NCI-H446 treated with DMSO at 0.1 percent for 48 hours (cell line): ENCODE measurements at regions not wholly inside any gene's neighbourhood (a gene's known extent, or its start where the extent isn't known, plus 50 kb on each side); places are given as distances from the start of the nearest gene placed in this dataset.
"Not testable (repeated sequence)": the region's sequence is repeated elsewhere in the genome, so short reads cannot be mapped to it uniquely, and the experiment has no call there.

Experiments used
- DNase-seq: peaks from one replicate; lab custom pipeline; 2025; lab: John Stamatoyannopoulos, UW

DNA sequence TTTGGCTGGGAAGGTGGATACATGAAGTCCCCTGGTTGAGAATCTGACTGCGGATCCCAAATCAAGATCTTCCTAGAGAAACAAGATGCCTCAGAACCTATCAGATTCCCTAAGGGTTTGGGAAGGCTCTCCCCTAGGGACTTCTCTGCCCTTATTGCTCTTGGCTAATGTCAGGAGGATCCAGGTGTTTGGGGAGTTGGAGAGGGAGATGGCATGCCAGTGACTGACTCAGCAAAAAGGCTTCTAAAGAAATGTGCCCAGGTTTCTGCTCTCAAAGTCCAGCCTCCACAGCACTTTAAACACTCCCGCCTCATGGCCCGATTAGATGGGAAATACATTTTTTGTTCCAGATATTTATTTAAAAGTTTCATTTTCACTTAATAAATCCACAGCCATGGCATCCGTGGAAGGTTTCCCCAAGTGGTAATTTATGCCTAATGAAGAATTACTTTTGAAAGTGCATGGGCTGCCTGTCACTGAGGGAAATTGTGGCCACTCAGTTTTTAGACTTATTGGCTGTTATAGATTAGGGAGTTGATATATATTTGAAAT, 156.4 kb downstream of the OSR1 start:
- DNase-seq, result no peak

GRCh38 chr2:19198381-19198780, 160.0 kb downstream of the OSR1 start:
- DNase-seq, result no peak

DNA sequence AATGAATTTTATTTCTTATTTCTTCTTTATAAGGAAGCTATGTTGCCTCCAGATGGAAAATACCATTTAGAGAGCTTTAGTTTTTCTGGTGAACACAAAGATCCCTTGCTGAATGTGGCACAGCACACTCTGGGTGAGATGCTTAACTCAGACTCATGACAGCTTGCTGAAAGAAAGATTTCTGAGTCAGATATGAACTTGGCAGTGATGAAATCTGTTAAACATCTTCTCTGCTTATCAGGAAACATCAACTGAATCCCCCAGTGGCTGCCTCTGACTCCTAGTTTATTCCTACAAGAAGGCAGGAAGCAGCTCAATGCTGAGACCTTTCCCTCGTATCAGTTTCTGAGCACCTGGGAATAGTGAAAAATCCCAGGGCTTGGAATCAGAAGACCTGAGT, 162.8 kb downstream of the OSR1 start:
- no peak for DNase-seq

DNA sequence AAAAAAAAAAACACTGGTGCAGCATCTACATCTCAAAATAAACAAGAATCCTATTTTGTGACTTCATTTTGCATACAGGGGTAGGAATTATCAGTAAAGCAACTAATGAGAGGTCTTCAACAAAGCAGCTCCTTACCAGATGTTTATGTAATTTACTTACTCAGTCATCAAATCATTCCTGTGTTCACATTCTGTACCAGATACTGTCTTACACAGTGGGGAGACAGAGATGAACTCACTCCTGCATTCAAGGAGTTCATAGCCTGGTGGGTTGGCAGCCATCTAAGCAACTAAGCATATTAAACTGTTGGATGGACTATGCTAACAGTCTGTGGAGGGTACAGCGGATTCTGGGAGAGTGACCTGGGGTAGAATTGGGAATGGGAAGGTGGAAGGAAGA, 169.0 kb downstream of the OSR1 start:
- no peak for DNase-seq

DNA sequence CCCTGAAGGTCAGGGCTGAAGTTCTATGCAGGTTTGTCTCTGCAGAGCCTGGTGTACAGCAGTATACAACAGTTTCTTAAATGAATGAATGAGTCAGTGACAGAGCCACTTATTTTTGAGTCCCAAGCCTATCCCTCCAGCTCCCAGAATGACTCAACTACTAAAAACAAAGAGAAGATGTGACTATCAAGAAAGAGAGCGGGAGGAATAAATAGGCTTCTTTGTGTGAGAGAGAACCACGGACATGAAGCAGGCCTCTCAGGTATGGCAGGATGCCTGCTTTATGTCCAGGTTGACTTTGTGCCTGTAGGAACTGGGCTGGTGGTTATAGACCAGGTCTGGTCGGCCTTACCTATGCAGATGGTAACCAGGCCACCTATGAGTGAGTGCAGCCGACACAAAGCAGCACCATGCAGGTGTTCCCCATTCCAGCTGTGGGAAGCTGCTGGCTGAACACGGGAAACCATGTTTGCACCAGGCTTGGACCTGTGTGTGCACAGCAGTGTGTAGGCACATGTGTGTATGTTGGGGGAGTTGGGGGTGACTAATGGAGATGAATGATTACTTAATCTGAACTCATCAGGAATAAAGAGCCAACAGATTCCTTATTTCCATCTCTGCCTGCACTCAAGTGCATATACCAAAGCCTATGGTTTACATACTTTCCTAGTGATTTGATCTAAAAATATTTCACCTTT, 171.0 kb downstream of the OSR1 start:
- no peak for DNase-seq

DNA sequence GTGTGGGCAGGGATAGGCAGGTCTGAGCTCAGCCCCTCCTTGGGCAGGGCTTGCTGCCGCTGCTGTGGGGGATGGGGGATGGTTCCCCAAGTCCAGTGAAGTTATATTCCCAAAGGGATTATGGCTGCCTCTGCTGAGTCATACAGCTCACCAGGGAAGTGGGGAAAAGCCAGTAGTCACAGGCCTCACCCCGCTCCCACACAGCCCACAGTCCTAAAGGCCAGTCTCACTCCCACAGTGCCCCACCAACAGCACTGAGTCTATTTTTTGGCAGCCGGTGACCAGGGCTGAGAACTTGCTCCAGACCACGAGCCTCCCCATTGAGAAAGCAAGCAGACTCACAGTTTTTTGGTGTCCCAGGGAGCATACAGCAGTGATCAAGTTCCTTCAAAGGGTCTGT, 173.3 kb downstream of the OSR1 start:
- no peak for DNase-seq

DNA sequence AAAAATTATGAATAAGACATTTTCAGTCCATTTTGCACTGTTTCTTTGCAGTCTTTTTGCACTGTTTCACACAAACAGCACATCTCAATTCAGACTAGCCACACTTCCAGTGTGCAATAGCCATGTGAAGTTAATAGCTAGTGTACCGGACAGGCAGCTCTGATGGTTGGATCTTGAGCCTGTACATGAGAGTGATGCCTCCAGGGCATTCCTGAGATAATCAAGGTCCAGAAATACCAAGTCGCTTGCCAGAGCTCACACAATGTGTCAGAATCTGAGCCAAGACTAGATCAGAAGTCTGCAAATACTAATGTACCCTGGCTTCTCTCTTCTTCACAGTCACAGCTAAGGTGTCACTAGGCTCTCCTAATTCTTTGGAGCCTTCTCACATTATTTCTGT, 180.2 kb downstream of the OSR1 start:
- DNase-seq, result no peak

GRCh38 chr2:19176977-19177376, 181.4 kb downstream of the OSR1 start:
- DNase-seq, result no peak

DNA sequence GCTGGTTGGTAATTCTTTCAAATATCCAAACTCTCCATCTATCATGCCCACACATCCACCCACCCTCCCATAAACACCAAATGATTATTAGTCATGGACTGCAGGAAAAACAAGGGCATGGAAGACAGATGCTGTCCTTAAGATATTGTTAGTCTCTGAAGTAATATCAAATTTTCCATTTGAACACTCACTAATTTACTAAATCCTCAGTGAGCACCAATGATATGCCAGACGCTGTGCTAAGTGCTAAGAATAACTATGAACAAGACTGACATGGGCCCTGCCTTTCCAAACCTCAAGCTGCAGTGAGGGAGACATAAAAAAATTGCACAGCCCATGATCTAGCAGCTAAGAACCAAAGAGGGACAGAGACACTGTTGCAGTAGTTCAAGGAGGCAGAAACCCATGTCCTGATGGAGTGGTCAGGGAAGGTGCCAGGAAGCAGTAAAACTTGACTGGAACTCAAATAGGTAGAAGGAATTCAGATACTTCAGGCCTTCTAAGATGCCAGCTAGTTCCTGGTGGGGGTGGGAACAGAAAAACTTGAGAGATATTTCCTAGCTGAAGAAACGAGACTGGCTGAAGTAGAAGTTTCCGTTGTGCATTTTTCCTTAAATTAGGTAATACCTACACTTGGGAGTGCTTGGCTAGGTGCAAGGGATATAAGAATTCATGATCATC, 182.1 kb downstream of the OSR1 start:
- no peak for DNase-seq

- DNase-seq, result no peak
Observed at GRCh38 chr2:19174176-19174575, 184.2 kb downstream of the OSR1 start.

DNA sequence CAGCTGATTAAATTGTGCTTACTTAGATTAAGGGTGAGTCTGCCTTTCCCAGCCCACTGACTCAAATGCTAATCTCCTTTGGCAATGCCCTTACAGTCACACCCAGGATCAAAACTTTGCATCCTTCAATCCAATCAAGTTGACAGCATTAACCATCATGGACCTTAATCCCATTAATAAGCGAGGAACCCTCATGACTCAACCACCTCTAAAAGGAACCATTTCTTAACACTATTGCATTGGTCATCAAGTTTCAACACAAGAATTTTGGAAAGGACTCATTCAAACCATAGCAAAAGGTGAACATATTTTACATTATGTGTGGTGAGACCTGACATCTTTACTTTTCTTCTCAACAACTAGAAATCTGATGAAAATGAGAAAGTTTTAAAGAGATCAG, 187.0 kb downstream of the OSR1 start:
- no peak for DNase-seq

DNA sequence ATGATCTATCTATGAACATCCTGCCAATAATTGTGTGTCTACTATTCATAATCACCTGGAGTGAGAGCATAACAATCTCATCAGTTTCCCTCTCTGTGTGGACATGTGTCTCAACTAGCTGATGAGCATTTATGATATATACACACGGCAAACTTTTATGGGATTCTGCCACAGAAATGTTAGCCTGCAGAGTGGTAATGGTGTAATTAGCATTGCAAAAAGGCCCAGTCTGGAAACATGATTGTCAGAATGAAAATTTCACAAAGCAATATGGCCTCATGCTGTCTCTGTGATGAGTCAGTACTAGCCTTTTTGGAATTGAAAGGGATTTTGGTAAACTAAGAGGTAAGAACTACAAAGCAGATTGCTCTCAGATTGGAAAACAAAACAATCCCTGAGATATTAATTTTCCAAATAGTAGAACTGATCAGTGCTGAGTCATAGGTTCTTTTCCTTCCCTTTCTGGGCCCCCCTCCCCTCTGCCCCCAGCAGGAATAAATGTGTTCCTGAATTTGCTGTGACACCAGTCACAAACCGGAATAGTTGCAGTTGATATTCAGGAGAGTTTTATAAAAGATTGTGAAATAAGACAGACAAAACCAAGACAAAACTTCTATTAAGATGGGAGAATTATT, 189.2 kb downstream of the OSR1 start:
- DNase-seq, result no peak

- not testable (repeated sequence) for DNase-seq
Observed at GRCh38 chr2:19164099-19164498, 194.3 kb downstream of the OSR1 start.

DNA sequence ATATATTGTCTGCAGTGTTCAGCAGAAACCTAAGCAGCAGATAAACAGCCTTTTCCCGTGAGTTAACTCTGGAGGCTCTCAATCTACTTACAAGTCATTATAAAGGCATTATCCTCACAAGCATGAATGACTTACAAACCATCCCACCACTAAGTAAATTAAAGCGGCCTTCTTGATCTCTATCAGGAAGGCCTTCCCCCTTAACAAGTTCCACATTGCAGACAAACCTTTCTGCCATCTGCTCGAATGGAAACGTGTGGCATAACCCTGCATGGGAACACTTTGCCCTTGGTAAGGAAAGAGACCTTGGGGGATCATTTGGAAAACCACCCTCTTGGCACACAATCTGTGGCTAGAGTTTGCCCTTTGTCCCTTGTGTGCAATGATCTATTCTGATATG, 199.5 kb downstream of the OSR1 start:
- DNase-seq, result no peak

DNA sequence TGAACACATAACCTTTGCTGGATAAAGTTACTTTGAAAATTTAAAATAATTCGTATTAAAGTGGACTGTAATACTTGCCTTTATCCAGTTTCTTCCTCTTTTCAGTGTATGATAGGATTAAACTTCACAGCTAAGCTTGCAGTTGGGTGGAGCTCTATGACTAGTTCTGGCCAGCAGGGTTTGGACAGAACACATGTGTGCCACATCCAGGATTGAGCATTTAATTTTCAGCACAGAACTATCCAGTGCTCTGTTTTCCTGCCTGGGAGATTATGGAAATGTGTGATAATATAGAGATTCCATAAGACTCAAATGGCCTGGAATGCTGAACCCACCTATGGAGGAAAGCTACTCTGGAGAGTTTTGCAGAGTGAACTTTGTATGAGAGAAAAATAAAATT, 200.2 kb downstream of the OSR1 start:
- no peak for DNase-seq

- no peak for DNase-seq
Observed at GRCh38 chr2:19156646-19157045, 201.8 kb downstream of the OSR1 start.

DNA sequence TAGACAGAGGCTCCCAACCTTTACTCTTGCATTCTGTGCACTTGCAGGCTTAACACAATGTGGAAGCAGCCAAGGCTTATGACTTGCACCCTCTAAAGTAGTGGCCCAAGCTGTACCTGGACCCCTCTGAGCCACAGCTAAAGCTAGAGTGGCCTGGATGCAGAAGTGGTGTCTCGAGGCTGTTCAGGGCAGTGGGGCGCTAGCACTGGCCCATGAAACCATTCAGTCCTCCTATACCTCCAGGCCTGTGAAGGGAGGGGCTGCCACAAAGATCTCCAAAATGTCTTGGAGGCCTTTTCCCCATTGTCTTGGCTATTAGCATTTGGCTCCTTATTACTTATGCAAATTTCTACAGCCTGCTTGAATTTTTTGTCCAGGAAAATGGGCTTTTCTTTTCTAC, 207.7 kb downstream of the OSR1 start:
- DNase-seq, result no peak

DNA sequence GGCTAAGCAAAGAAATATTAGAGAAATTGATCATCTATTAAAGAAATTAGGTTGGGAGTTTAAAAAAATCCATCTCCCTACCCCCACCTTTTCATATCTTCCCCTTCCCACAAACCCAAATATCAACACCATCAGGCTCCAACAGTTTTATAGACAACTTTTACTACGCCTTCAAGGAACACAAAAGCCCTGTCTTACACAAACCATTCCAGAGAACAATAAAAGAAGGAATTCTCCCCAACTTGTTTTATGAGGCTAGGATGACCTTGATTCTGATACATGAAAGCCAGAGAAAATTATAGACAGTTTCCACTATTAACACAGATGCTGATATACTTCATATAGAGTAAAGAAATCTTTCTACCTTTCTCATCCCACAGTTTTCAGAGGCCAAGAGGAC, 211.6 kb downstream of the OSR1 start:
- no peak for DNase-seq

DNA sequence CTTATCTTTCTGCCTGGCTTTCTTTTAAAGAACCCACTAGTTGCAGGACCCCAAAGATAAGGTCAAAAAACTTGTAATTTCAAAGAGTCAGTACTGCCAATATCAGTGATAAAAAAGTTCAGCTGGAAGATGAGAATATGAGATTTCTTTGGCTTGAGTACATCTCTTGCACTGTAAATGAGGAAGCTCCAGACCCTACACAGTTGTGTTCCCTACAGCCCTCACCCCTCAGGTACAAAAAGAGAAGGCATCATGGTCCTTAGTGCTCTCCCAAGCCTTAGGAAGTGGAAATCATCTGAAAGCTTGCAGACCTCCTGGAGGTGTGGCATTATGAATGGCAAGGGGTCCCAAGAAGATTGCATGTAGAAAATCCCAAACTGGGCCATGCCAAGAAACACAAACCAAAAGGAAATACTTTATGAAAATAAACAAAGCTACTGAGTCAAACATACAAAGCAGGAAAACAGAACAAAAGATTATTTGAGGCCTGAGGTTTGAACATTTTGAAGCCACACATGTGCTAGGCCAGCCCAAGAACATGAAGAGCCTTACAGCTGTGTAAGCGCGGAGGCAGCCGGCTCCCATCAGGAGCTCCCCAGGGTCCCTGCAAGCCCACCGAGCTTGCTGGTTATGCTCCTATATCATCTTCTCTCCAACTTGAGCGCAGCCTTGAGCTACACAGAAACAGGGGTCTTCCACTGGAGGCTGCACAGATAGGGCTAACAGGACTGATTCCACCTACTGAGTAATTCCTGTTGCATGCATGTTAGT, 217.0 kb downstream of the OSR1 start:
- no peak for DNase-seq

DNA sequence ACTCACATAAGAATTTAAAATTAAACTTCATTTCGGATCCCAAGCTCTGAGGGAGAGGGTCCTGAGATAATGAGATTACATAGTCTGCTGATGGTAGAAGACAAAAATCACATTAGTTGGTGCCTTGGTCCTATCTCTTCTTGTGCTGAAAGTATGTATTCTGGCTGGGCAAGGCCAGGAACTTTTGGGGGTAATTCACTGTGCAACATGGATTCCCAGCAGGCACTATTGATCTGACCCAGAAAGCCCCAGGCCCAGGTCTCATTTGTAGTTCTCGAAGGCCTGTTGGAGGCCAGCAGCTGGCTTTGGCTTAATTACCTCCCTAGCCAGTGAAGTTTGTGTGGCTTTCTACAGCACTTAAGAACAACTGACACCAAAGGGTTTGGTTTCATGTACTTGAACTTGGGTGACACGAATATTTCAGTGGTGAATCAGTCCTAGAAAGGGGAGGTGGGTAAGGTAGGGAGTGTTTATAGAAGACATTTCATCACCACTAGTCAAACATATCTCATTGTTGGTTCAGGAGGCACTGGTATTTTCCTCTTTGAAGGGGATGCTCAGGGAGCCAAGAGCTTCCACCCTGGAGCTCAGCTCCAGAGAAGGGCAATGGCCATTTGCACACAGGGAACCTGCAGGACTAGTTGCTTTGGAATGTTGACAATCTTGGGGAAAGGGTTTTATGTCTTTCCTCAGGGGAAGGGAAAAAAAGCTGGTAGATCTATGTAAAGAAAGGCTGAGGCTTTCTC, 217.8 kb downstream of the OSR1 start:
- DNase-seq, result no peak

GRCh38 chr2:19139386-19139785, 219.0 kb downstream of the OSR1 start:
- no peak for DNase-seq
